NCI-H1092 treated with DMSO at 0.1 percent for 48 hours (cell line): ENCODE measurements at regions not wholly inside any gene's neighbourhood (a gene's known extent, or its start where the extent isn't known, plus 50 kb on each side); places are given as distances from the start of the nearest gene placed in this dataset.

ENCODE experiments used
- DNase-seq: peaks from one replicate; lab custom pipeline; 2025; lab: John Stamatoyannopoulos, UW

DNA sequence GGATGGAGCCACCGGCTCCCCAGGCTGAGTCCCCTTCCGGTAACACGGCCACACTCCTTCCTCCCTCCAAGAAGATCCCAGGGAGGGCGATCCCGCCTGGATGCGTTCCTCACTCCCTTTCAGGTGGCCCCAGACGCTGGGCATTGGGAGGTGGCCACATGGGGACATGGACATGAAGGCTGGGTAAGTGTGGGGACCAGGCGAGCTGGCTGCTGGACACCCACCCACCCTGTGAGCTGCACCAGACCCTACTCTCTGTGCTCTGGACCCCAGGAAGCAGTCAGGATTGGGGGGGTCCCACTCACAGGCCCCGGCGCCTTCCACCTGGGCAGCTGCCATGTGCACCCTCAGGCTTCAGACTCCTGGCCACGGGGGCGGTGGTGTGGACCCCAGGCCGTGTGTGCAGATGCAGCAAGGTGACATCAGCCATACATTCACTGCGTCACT lies 932.8 kb downstream of the BRD1 start:
- no peak for DNase-seq

DNA sequence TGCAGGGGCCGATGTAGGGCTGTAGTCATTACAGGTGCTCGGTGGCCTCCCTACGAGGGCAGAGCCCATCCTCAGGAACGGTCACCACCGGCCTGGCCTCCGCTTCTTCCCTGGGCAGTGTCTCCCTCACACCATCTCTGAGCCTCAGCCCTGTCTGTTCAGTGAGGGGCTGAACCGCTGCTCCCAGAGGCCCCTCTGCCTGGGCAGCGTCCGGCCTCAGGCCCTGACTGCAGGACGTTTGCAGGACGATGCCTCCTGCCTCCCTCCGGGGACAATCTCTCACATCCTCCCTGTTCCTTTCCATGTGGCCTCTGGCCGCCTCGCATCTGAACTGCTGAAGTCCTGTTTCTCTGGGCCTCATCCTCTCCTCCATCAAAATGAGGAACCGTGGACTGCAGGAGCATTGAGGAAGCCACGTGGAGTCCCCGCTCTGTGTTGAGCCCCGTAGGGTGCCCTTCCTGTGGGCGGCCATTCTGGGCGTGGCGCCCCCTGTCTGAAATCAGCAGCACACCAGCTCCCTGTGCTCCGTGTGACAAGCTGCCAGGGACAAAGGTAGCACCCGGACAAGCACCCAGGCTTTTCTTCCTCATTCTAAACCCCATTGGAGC lies 933.5 kb downstream of the BRD1 start:
- no peak for DNase-seq

DNA sequence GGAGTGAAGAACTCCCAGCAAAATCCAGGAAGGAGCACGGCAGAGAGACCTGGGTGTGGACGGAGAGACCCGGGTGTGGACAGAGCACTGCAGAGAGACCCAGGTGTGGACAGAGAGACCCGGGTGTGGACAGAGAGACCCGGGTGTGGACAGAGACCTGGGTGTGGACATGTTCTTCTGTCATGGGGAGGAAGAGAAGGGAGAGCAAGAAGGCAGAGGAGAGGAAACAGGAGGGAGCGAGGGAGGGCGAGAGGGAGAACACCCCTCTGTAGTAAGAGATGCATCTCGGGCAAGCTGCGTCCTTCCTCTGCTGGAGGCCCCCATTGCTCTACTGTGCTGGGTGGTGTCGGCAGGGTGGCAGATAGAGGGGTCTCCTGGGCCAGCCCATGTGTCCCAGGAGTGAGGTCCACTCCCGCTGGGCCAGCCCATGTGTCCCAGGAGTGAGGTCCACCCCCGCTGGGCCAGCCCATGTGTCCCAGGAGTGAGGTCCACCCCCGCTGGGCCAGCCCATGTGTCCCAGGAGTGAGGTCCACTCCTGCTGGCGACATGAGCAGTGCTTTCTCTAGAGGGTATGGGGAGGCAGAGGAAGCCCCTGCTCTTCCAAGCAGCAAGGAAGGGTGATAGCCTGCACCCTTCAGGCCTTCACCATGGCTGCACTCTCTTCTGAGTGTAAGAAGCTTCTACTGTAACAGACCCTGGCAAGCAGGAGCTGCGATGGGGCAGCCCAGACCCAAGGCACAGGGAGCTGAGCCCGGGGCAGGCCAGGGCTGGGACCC lies 934.2 kb downstream of the BRD1 start:
- no peak for DNase-seq

GRCh38 chr22:48892578-48893287 lies 934.9 kb downstream of the BRD1 start:
- DNase-seq: no peak

GRCh38 chr22:48891688-48892577 lies 935.7 kb downstream of the BRD1 start:
- no peak for DNase-seq

GRCh38 chr22:48890693-48891554 lies 936.7 kb downstream of the BRD1 start:
- DNase-seq: no peak

DNA sequence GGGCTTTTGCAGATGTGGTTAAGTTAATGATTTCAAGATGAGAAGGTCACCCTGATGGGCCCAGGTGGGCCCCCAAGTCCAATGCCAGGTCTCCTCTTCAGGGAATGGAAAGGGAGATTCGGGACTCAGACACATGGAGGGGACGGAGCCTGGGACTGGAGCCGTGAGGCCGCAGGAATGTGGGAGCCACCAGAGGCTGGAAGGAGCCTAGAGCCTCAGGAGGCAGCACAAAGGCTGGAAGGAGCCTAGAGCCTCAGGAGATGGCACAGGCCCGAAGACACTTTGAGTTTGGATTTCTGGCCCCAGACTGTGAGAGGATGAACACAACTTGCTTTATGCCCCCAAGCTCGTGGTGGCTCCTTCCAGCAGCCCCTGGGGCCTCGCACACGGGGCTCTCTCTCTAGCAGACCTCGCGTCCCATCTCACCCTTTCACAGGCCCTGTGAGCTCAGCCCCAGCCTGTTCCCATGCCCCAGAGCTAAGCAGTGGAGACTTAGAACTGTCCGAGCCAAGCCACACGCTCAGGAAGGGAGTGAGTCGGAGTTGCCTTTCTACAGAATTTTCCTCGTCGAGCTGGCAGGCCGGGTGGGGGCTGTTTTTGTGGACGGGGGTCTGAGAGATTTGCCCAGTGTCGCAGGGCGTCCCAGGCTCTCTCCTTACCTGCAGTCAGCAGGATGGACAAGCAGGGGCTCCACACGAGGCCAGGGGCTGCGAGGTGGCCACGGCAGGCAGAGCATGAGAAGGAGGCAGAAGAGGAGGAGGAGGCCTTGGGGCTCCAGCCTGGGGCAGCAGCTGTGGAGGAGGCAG lies 937.6 kb downstream of the BRD1 start:
- DNase-seq: no peak

DNA sequence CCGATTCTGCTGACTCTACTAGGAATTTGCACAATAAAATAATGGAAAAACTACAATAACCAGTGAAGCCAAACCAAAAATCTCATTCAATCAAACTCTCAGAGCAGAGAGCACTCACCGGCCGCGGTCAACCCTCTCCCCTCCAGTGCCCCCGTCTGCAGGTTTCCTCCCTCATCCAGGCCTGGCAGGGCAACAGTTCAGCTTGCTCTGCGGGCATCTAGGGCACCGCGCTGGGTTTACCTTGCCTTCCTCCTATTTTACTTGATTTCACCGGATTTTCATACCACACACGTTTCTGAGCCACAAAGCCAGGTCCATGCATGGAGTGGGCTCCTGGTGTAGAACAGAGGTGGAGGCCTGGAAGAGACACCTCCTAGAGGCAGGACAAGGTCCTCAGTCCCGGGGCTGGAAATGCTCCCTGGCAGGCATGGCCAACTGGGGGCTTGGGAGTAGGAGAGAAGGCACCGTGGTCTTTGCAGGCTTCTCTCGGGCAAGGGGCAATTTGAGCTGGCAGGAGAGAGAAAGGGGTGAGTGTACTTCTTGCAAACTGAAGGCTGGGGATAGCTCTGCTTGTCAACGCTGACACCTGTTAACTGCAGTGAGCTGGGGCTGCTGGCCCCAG lies 938.4 kb downstream of the BRD1 start:
- DNase-seq: no peak

- no peak for DNase-seq
Measured at GRCh38 chr22:48888466-48889208, 939.0 kb downstream of the BRD1 start.

GRCh38 chr22:48887394-48888332 lies 940.0 kb downstream of the BRD1 start:
- DNase-seq: no peak

- no peak for DNase-seq
Measured at GRCh38 chr22:48886604-48887393, 940.9 kb downstream of the BRD1 start.

DNA sequence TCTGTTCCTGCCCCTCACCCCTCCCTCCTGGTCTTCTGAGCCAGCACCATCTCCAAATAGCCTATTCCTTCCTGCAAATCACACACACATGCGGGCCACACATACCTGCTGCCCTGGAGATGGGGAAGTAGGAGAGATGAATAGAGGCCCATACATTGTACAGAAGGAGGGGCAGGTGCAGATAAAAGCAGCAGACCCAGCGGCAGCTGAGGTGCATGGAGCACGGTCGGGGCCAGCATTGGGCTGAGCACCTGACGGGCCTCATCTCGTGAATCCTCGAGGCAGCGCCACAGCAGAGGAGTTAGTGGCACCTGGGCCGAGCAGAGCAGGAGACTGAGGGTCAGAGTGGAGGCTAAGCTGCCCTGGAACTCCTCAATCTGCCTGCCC lies 941.8 kb downstream of the BRD1 start:
- DNase-seq: no peak

GRCh38 chr22:48885271-48885918 lies 942.3 kb downstream of the BRD1 start:
- DNase-seq: no peak

DNA sequence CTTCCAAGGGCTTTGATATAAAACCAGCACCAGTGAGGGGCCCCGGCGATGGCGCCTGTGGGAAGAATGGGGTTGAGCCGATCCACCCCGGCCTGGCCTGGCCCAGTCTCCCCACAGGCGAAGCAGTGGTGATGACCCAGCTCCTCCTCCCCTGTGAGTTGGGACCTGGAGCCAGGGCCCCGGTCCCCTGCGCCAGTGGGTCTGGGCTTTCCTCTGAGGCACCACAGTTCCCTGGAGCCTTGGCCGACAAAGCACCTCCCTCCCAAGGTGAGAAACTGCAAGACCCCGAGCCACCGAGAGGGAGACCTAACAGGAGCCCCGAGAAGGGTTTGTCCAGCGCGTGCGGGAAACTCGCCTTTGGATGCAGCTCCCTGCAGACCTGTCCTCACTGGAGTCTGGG lies 942.9 kb downstream of the BRD1 start:
- DNase-seq: no peak

DNA sequence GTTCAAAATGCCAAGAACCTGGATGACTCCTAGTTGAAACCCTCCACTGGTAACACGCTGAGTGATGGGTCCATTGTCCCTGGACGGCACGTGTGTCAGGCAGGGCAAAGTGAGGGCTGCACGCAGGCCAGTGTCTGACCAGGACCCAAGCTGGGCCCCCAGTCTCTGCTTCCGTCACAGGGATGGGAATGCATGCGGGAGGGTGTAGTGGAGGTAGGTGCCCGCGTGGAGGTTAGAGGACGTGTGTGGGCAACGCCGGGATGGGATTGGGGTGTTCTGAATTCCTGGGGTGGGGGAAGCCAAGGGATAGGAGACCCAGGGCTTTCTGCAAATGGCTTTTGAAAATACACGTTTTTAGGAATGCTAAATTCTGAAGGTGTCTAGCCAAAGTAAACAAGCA lies 943.3 kb downstream of the BRD1 start:
- DNase-seq: no peak

DNA sequence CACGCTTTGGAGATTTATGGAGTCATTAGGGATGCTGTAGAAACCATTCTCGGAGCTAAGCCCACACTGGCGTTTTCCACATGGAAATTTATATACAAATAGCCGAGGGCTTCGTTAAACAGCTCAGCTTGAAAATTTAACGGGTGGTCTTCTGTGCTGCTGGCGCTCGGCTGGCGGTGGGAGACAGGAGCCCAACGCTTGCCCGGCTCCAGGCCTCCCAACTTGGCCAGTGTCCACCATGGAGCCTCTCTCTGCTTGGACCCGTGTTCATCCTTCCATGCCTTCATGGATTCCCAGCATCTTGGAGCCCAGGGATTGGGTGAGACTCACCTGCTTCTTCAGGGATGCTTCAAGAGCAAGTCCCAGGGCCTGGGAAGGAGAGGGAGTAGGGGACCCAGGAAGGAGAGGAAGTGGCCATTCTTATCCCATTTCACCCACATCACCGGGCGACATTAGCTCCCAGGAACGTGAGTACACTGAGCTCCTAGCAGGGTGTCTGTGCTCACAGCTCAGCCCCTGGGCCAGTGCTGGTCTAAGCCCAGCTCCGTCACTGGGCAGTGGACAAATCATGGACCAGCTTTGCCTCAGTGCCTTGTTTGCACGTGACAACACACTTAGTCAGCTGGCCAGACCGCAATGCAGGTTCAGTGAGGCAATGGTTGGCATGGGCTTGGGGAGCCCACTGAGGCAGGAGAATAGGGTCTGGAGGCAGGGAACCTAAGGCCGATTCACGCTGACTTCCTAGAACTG lies 944.3 kb downstream of the BRD1 start:
- no peak for DNase-seq
